CD4-positive, alpha-beta T cell treated with Interleukin-17A for 4 hours (primary cell): ENCODE measurements at regions not wholly inside any gene's neighbourhood (a gene's known extent, or its start where the extent isn't known, plus 50 kb on each side); places are given as distances from the start of the nearest gene placed in this dataset.
"Not testable (repeated sequence)": the region's sequence is repeated elsewhere in the genome, so short reads cannot be mapped to it uniquely, and the experiment has no call there.

Experiments used
- DNase-seq: peaks from one replicate; pipeline ENCODE4 v3.0.0-alpha.2; 2020; ENCODE audit warnings: mixed read lengths

GRCh38 chr1:121573881-121574504 lies 389.2 kb downstream of the SRGAP2C start:
- DNase-seq, result not testable (repeated sequence)

- not testable (repeated sequence) for DNase-seq
These were observed 389.7 kb downstream of the SRGAP2C start for GRCh38 chr1:121574505-121574899.

GRCh38 chr1:121582898-121583297 lies 398.1 kb downstream of the SRGAP2C start:
- DNase-seq, result not testable (repeated sequence)

- DNase-seq, result peak; percentile 18
These were observed 401.8 kb downstream of the SRGAP2C start for GRCh38 chr1:121586369-121587229.

GRCh38 chr1:121587230-121587569 lies 402.4 kb downstream of the SRGAP2C start:
- DNase-seq, result no peak

GRCh38 chr1:121587777-121588176 lies 403.0 kb downstream of the SRGAP2C start:
- DNase-seq, result no peak

GRCh38 chr1:121594096-121594495 lies 409.3 kb downstream of the SRGAP2C start:
- no peak for DNase-seq

- no peak for DNase-seq
These were observed 410.3 kb downstream of the SRGAP2C start for GRCh38 chr1:121595089-121595488.

GRCh38 chr1:121604843-121605444 lies 420.2 kb downstream of the SRGAP2C start:
- DNase-seq, result not testable (repeated sequence)

- not testable (repeated sequence) for DNase-seq
These were observed 422.7 kb downstream of the SRGAP2C start for GRCh38 chr1:121607499-121607898.
